RWPE1 (cell line): ENCODE measurements at regions not wholly inside any gene's neighbourhood (a gene's known extent, or its start where the extent isn't known, plus 50 kb on each side); places are given as distances from the start of the nearest gene placed in this dataset.

ENCODE experiments used
- CTCF ChIA-PET: fragments of 350-600 bp; sonication (Branson Sonifier 250); formaldehyde crosslinking; extraction: SDS; loops from one replicate; lab custom pipeline; 2021; lab: Yijun Ruan, JAX
- POLR2A ChIA-PET: fragments of 400-600 bp; formaldehyde crosslinking; extraction: SDS; loops from one replicate; lab custom pipeline; 2020; ENCODE audit warnings: antibody characterized with exemption; ENCODE audit not compliant: low non-redundant PET; lab: Yijun Ruan, JAX
- DNase-seq: peaks from one replicate; pipeline ENCODE4 v3.0.0; 2012; ENCODE audit warnings: low spot score
- H3K27ac ChIP-seq: fragments of 450-650 bp; 2 replicates; pipeline ENCODE4 v1.5.1; 2017
- CTCF ChIP-seq: fragments of 450-650 bp; conservative IDR thresholded peaks from 2 replicates; pipeline ENCODE4 v1.5.1; 2017; ENCODE audit warnings: low read depth, mild to moderate bottlenecking

GRCh38 chr2:142678164-142678563 is 199.3 kb upstream of the KYNU start:
- no peak for DNase-seq
- CTCF ChIA-PET, result no interaction called here
- POLR2A ChIA-PET, result no interaction called here
- no peak overlapping the region for H3K27ac ChIP-seq
- no peak for TF ChIP-seq CTCF

GRCh38 chr2:142675398-142675797 is 202.1 kb upstream of the KYNU start:
- TF ChIP-seq CTCF, result no peak
- no peak for DNase-seq
- H3K27ac ChIP-seq, result no peak overlapping the region
- ChIA-PET CTCF (no interaction called here), POLR2A (no interaction called here)

GRCh38 chr2:142673836-142674235 is 203.6 kb upstream of the KYNU start:
- DNase-seq, result no peak
- CTCF ChIA-PET, result no interaction called here
- no peak for TF ChIP-seq CTCF
- POLR2A ChIA-PET, result no interaction called here
- H3K27ac ChIP-seq, result no peak overlapping the region

- CTCF ChIA-PET, result no interaction called here
- DNase-seq, result no peak
- TF ChIP-seq CTCF, result no peak
- no peak overlapping the region for H3K27ac ChIP-seq
- POLR2A ChIA-PET, result no interaction called here
Measured at GRCh38 chr2:142672698-142673097, 204.8 kb upstream of the KYNU start.

GRCh38 chr2:142670362-142670761 is 207.1 kb upstream of the KYNU start:
- no peak for TF ChIP-seq CTCF
- no peak for DNase-seq
- no peak overlapping the region for H3K27ac ChIP-seq
- POLR2A ChIA-PET, result no interaction called here
- CTCF ChIA-PET, result no interaction called here

GRCh38 chr2:142668420-142668819 is 209.0 kb upstream of the KYNU start:
- no peak for TF ChIP-seq CTCF
- DNase-seq, result peak; percentile 27
- no peak overlapping the region for H3K27ac ChIP-seq
- ChIA-PET POLR2A (no interaction called here), CTCF (no interaction called here)

GRCh38 chr2:142665241-142665640 is 212.2 kb upstream of the KYNU start:
- no peak overlapping the region for H3K27ac ChIP-seq
- CTCF ChIA-PET, result no interaction called here
- DNase-seq, result no peak
- TF ChIP-seq CTCF, result no peak
- POLR2A ChIA-PET, result no interaction called here
